DOHH2 (cell line): ENCODE measurements at regions not wholly inside any gene's neighbourhood (a gene's known extent, or its start where the extent isn't known, plus 50 kb on each side); places are given as distances from the start of the nearest gene placed in this dataset.

Experiments
- H3F3A ChIP-seq: fragments of 200-600 bp; sonication (generic), shearing (Covaris generic); 2 replicates; pipeline ENCODE4 v1.6.0; 2016; ENCODE audit warnings: antibody characterized with exemption, mild to moderate bottlenecking; ENCODE audit not compliant: control insufficient read depth, insufficient read depth
- H3K27ac ChIP-seq: fragments of 200-600 bp; sonication (generic); 2 replicates; pipeline ENCODE4 v1.5.1; 2014; ENCODE audit warnings: low read depth, mild to moderate bottlenecking, low read length, moderate library complexity
- H3K27me3 ChIP-seq: fragments of 200-600 bp; sonication (generic); 2 replicates; pipeline ENCODE4 v1.6.1; 2014; ENCODE audit warnings: mild to moderate bottlenecking, low read length, mixed read lengths; ENCODE audit not compliant: control insufficient read depth
- H3K36me3 ChIP-seq: fragments of 200-600 bp; sonication (generic); 2 replicates; pipeline ENCODE4 v1.6.1; 2014; ENCODE audit warnings: mild to moderate bottlenecking, low read length, moderate library complexity, mixed read lengths; ENCODE audit not compliant: control insufficient read depth
- H3K4me1 ChIP-seq: fragments of 200-600 bp; sonication (generic); 2 replicates; pipeline ENCODE4 v1.6.1; 2014; ENCODE audit warnings: mild to moderate bottlenecking, low read length, mixed read lengths; ENCODE audit not compliant: control insufficient read depth
- H3K4me2 ChIP-seq: fragments of 200-600 bp; sonication (generic); 2 replicates; pipeline ENCODE4 v1.6.0; 2014; ENCODE audit warnings: mild to moderate bottlenecking, low read length, moderate library complexity
- H3K4me3 ChIP-seq: fragments of 200-600 bp; sonication (generic); 2 replicates; pipeline ENCODE4 v1.5.1; 2014; ENCODE audit warnings: mild to moderate bottlenecking, low read length, mixed read lengths
- H3K79me2 ChIP-seq: fragments of 200-600 bp; sonication (generic); 2 replicates; pipeline ENCODE4 v1.6.1; 2014; ENCODE audit warnings: mild to moderate bottlenecking, low read length, mixed read lengths; ENCODE audit not compliant: control insufficient read depth
- H3K9me2 ChIP-seq: fragments of 200-600 bp; sonication (generic); replicated peaks from 2 replicates; pipeline ENCODE4 v1.6.1; 2014; ENCODE audit warnings: mild to moderate bottlenecking, low read length, mixed read lengths; ENCODE audit not compliant: control insufficient read depth
- H3K9me3 ChIP-seq: fragments of 200-600 bp; sonication (generic); 2 replicates; pipeline ENCODE4 v1.6.1; 2014; ENCODE audit warnings: antibody characterized with exemption, low read length, mixed read lengths; ENCODE audit not compliant: control insufficient read depth, insufficient read depth
- H4K20me1 ChIP-seq: fragments of 200-600 bp; sonication (generic); 2 replicates; pipeline ENCODE4 v1.6.0; 2014; ENCODE audit warnings: low read depth, mild to moderate bottlenecking, antibody characterized with exemption, low read length, moderate library complexity; ENCODE audit not compliant: control insufficient read depth, insufficient read depth
- CTCF ChIP-seq: fragments of 200-600 bp; sonication (generic); IDR thresholded peaks from one replicate; pipeline ENCODE4 v1.5.1; 2014; ENCODE audit warnings: antibody characterized with exemption, mild to moderate bottlenecking, low read depth, low read length; ENCODE audit not compliant: poor library complexity, severe bottlenecking
- EZH2phosphoT487 ChIP-seq: fragments of 200-600 bp; sonication (generic); IDR thresholded peaks from 2 replicates; pipeline ENCODE4 v1.6.1; 2017; ENCODE audit warnings: borderline replicate concordance, mild to moderate bottlenecking, antibody characterized with exemption, low read length, moderate library complexity, mixed read lengths

GRCh38 chr11:122179961-122180834, 64.2 kb upstream of the BLID start:
- Histone ChIP-seq H3K4me2 (no peak overlapping the region), H4K20me1 (no peaks in the 10 kb centered on the region), H3K4me1 (no peaks in the 10 kb centered on the region), H3K9me3 (no peaks in the 10 kb centered on the region), H3F3A (no peaks in the 10 kb centered on the region), H3K27me3 (no peaks in the 10 kb centered on the region), H3K79me2 (no peaks in the 10 kb centered on the region), H3K4me3 (no peak overlapping the region), H3K27ac (no peak overlapping the region), H3K36me3 (no peaks in the 10 kb centered on the region), H3K9me2 (no peaks in the 10 kb centered on the region)
- TF ChIP-seq EZH2phosphoT487 (no peak), CTCF (no peak)

GRCh38 chr11:122178795-122179194, 62.8 kb upstream of the BLID start:
- Histone ChIP-seq H3K79me2 (no peaks in the 10 kb centered on the region), H3K27ac (no peak overlapping the region), H3K36me3 (no peaks in the 10 kb centered on the region), H3K4me3 (no peak overlapping the region), H3K27me3 (no peaks in the 10 kb centered on the region), H4K20me1 (no peaks in the 10 kb centered on the region), H3F3A (no peaks in the 10 kb centered on the region), H3K9me3 (no peaks in the 10 kb centered on the region), H3K4me1 (no peaks in the 10 kb centered on the region), H3K9me2 (no peaks in the 10 kb centered on the region), H3K4me2 (no peak overlapping the region)
- no peak for TF ChIP-seq CTCF
- no peak for TF ChIP-seq EZH2phosphoT487

DNA sequence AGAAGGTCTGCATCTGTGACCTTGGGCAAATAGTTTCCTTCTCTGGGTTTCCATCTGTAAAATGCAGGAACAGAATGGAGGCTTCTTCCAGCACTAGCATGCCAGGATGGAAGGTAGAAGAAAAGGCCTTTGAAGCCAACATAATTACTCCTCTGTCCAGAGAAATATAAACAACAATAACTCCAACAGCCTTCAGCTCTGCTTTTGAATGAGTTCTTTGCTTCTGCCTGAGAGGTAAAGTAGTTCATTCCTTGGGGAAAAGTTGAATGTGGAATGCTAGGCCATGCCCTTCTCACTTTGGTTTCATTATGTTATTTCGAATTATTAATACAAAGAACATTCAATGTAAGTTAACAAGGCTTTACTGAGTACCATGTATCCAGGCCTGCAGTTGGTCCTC, 61.2 kb upstream of the BLID start:
- no peaks in the 10 kb centered on the region for H3K79me2 ChIP-seq
- no peaks in the 10 kb centered on the region for H3K9me2 ChIP-seq
- H3K4me2 ChIP-seq: no peak overlapping the region
- no peak overlapping the region for H3K27ac ChIP-seq
- H4K20me1 ChIP-seq: no peaks in the 10 kb centered on the region
- no peaks in the 10 kb centered on the region for H3K4me1 ChIP-seq
- H3K27me3 ChIP-seq: no peaks in the 10 kb centered on the region
- H3F3A ChIP-seq: no peaks in the 10 kb centered on the region
- H3K36me3 ChIP-seq: no peaks in the 10 kb centered on the region
- no peak for TF ChIP-seq EZH2phosphoT487
- no peak for TF ChIP-seq CTCF
- no peaks in the 10 kb centered on the region for H3K9me3 ChIP-seq
- H3K4me3 ChIP-seq: no peak overlapping the region
